ENCODE measurements at regions not wholly inside any gene's neighbourhood (a gene's known extent, or its start where the extent isn't known, plus 50 kb on each side); places are given as distances from the start of the nearest gene placed in this dataset.

DNA sequence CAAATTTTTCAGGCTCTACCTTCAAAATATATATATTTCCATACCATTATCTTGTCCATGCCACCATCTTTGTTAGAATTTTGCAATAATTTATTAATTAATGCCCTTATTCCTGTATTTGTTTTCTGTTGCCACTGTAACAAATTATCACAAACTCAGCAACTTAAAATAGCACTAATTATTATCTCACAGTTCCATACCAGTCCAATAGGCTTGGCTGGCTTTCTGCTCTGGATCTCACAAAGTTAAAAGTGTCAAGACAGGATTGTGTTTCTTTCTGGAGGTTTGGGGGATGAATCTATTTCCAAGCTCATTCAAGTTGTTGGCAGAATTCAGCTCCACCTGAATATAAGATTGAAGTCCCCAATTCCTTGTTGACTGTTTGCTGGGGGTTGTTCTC is 58.6 kb upstream of the SLC38A4 start:
- TF ChIP-seq POLR2A (IDR thresholded peaks at IDR 0.05; ENCODE audit: low read depth, low read length): no peak
- DNase-seq (ENCODE audit: insufficient read length, low spot score): no peak
- no peak for FAIRE-seq

DNA sequence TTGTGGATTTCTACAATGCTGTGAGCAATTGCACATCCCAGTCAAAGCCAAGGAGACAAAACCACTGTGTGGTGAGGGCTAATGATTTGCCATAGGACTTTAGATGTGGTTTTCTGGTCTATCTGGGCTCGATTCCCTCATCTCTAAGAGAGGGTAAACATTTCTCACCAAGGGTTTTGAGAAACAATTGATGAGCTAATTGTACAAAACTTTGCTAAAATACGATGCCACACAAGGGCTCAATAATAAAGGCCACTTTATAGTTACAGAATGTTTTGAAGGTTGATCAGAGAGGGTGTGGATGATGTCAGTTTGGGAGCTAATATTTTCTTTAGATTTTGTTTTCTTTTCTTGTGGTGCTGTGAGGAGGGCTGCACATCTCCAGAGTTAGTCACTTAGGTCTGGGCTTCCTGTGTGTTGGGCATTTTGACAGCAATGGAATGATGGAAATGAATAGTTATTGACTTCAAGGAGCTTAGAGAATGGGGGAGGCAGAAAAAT is 60.8 kb upstream of the SLC38A4 start:
- no peak for TF ChIP-seq POLR2A (IDR thresholded peaks at IDR 0.05; ENCODE audit: low read depth, low read length)
- FAIRE-seq (peak; percentile 99), DNase-seq (ENCODE audit: insufficient read length, low spot score) (peak; percentile 12)

DNA sequence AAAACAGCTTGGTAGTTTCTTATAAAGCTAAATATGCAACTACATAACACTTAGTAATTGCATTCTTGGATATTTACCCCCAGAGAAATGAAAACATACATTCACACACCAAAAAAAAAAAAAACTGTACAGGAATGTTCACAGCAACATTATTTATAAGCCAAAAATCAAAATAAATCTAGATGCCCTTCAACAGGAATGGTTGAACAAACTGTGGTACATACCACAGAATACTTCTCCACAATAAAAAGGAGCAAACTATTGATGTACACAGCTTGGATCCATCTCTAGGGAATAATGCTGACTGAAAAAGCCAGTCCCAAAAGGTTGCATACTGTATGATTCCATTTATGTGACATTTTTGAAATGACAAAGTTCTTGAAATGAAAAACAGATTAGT is 62.1 kb upstream of the SLC38A4 start:
- FAIRE-seq (no peak), DNase-seq (ENCODE audit: insufficient read length, low spot score) (no peak)
- TF ChIP-seq POLR2A (IDR thresholded peaks at IDR 0.05; ENCODE audit: low read depth, low read length): no peak

DNA sequence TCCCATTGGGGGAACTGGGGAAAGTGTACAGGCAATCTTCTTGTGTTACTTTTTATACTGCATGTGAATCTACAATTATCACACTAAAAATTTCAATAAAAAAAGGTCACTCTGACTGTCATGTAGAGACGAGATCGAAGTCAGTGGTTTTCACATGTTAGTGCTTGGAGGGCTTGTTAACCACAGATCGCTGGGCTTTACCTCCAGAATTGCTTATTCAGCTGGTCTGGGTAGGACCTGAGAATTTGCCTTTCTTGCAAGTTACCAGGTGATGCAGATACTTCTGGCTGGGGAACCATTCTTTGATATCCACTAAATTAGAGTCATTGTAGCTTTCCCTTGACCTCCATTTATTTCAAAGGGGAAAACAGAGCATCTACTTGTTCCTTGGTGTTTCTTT is 62.8 kb upstream of the SLC38A4 start:
- FAIRE-seq (no peak), DNase-seq (ENCODE audit: insufficient read length, low spot score) (no peak)
- no peak for TF ChIP-seq POLR2A (IDR thresholded peaks at IDR 0.05; ENCODE audit: low read depth, low read length)

DNA sequence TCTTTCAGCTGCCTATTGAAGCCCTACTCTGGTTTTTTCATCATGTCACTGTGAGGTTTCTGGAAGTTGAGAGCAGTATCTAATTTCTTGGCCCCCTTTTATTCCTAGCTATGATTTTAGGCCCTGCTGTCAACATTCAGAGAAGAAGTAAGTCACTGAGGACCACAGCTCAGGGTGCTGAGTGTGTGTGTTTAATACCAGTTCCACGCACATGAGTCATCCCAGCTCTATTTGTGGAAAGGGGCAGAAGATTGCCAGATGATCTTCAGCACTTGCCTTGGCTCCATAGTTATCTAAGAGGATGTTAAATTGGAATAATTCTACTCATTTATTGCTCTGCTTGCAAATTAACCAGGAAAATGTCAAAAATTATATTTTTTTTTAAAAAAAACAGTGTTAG is 65.5 kb upstream of the SLC38A4 start:
- DNase-seq (ENCODE audit: insufficient read length, low spot score) (no peak), FAIRE-seq (peak; percentile 91)
- TF ChIP-seq POLR2A (IDR thresholded peaks at IDR 0.05; ENCODE audit: low read depth, low read length): no peak

DNA sequence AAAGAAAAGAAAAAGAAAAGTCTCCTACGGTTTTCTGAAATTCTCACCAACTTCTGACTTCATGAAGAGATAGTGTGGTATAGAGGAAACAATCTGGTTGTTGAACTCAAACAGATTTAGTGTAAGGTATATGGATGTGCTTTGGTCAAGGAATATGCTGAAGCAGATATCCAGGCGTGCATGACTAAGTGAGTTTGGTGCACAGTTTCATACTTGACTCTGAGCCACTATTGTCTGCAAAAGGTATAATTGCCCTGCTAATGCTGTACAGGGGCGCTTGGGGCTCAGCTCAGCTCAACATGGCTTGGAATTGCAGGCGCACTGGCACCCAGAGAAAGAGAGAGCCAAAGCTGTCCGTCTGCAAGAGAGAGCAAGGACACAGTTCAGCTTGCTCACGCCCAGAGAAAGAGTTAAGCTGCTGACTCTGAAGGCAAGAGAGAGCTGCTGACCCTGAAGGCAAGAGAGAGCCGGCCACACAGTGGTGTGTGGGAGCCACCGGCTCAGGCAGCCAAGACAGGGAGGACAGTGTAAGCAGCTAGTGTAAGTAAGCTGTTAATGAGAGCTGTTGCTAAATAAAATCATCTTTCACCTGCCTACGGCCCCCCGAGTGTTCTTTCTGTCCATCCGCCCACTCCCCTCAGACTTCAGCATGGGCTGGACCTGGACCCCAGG is 66.4 kb upstream of the SLC38A4 start:
- FAIRE-seq (no peak), DNase-seq (ENCODE audit: insufficient read length, low spot score) (no peak)

DNA sequence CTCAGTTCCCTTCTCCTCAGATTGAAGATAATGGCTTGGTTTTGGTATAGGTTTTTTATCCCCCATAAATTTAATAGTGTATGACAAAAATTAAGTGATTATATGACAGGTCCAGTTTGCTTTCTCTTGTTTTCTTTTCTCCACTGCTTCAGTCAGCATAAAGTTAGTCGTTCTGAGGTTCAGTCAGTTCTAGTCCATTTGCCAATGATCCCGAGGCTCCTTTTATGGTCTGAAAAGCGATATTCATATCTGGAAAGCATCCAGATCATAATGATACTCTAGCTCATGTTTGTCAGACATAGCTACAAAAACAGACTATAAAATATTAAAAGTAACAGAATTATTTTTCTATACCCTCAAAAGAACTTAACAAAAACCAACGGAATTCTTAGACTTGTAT is 67.1 kb upstream of the SLC38A4 start:
- DNase-seq (ENCODE audit: insufficient read length, low spot score) (no peak), FAIRE-seq (no peak)
- no peak for TF ChIP-seq POLR2A (IDR thresholded peaks at IDR 0.05; ENCODE audit: low read depth, low read length)

More for the DNA sequence above, 66.4 kb upstream of the SLC38A4 start:
- TF ChIP-seq POLR2A (IDR thresholded peaks at IDR 0.05; ENCODE audit: low read depth, low read length): no peak

DNA sequence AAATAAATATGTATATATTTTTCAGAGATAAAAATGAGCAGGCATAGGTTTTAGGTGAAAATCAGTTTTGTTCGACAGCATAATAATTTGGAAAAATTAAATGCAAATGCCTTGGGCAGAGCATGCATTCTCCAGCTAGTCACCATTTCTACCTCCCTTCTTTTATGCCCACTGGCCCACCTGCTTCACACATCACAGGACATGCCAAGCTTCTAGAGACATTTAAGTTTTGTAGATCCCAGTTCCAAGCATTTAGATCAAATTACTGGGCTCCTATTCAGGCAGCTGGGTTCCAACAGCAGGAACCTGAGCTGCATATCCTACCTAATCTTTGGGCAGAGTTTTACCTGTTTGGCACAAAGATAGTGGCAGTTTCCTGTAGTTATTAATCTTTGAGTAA is 67.6 kb upstream of the SLC38A4 start:
- no peak for TF ChIP-seq POLR2A (IDR thresholded peaks at IDR 0.05; ENCODE audit: low read depth, low read length)
- DNase-seq (ENCODE audit: insufficient read length, low spot score): no peak
- no peak for FAIRE-seq

DNA sequence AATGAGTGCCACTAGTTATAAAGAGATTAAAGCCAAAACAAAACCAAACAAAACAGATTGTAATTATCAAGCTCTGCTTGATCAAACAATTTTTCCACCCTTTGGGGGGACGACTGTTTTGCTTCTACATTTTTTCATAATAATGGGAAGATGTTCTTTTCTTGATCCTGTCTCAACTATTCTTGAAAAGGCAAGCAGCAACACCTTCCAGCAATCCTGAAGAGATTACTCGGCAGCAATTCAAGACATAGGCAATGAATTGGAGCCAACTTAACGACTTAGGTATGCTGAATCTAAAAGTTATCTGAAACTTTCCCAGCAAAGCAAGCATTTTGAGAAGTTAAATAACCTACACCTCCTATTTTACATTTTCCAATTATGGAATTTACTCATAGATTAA is 69.9 kb upstream of the SLC38A4 start:
- TF ChIP-seq POLR2A (IDR thresholded peaks at IDR 0.05; ENCODE audit: low read depth, low read length): no peak
- DNase-seq (ENCODE audit: insufficient read length, low spot score) (no peak), FAIRE-seq (no peak)

DNA sequence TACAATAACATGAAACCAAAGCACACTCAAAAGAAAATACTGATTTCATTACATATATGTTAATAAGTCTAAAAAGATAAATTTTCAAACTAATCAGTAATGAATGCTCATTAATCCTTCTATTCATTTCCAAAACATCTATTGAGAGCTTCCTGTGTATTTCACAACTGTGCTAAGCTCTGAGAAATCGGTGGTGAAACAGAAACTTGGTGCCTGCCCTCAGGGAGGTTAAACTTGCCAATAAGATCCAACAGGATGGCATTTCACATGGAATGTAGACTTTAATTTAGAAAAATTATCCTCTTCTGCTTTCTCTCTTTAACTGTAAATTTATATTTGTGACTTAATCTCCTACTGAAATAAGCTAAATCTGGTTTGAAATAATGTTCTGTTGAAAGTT is 70.9 kb upstream of the SLC38A4 start:
- no peak for TF ChIP-seq POLR2A (IDR thresholded peaks at IDR 0.05; ENCODE audit: low read depth, low read length)
- DNase-seq (ENCODE audit: insufficient read length, low spot score) (no peak), FAIRE-seq (no peak)

DNA sequence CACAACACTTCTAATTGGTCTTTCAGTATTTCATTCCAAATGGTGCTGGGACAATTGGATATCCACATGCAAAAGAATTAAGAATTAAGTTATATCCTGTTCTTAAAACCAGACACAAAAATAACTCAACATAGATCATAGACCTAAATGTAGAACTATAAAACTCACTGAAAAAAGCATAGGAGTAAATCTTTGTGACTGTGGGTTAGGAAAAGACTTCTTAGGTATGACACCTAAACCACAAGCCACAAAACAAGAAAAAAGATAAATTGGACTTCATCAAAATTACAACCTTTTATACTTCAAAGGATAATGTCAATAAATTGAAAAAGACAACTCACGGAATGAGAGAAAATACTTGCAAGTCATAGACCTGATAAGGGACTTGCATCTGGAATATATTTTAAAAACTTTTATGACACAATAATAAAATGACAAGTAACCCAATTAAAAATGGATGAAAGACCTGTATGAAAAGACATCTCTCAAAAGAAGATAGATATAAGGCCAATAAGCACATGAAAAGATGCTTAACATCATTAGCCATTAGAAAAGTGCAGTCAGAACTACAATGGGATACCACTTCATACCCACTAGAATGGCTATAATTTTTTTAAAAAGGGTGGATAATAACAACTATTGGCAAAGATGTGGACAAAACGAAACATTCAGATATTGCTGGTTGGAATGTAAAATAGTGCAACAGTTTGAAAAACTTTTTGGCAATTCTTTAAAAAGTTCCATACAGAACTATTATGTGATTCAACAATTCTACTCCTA is 72.5 kb upstream of the SLC38A4 start:
- no peak for TF ChIP-seq POLR2A (IDR thresholded peaks at IDR 0.05; ENCODE audit: low read depth, low read length)
- DNase-seq (ENCODE audit: insufficient read length, low spot score) (no peak), FAIRE-seq (no peak)

DNA sequence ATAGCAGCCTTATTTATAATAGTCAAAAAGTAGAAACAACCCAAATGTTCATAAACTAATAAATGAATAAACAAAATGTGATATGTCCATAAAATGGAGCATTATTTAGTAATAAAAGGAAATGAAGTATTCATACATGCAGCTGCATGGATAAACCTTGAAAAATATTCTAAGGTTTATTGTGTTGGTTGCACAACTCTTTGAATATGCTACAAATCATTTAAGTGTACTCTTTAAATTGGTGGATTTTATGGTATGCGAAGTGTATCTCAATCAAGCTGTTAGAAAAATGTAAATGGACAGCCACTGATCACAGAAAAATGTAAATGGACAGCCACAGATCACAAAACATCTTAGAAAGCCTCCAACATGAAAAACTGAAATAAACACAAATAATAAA is 73.2 kb upstream of the SLC38A4 start:
- TF ChIP-seq POLR2A (IDR thresholded peaks at IDR 0.05; ENCODE audit: low read depth, low read length): no peak
- FAIRE-seq (no peak), DNase-seq (ENCODE audit: insufficient read length, low spot score) (no peak)

DNA sequence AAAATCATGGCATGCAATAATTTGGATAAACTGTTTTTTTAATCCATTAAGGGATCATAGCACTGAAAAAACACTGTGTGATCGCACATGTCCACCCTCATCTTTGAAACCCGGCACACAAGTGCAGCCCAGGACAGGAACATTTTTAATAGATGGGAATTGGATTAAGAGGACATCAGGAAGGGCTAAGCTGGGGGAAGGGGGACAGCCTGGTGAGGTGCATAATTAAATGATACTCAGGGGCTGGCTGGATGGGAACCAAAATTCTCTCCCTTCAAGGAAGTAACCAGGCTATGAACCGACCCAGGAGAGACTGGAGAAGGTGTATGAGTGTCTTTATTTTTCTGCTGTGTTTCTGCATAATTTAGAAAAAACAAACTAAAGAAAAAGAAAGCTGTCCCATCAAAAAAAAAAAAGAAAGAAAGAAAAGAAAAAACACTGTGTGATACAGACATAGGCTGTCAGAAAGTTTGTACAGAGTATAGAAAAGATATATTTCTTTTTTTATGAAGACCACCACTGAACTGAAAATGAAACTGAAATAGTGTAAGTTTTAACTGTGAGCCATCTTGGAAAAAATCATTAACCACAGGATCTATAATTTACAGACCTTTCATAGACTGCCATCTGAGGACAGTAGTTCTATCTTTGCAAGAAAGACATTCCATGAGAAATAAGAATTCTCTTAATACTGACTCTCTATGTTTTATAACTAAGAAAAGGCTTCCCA is 75.1 kb upstream of the SLC38A4 start:
- DNase-seq (ENCODE audit: insufficient read length, low spot score): no peak
- no peak for FAIRE-seq
- TF ChIP-seq POLR2A (IDR thresholded peaks at IDR 0.05; ENCODE audit: low read depth, low read length): no peak

DNA sequence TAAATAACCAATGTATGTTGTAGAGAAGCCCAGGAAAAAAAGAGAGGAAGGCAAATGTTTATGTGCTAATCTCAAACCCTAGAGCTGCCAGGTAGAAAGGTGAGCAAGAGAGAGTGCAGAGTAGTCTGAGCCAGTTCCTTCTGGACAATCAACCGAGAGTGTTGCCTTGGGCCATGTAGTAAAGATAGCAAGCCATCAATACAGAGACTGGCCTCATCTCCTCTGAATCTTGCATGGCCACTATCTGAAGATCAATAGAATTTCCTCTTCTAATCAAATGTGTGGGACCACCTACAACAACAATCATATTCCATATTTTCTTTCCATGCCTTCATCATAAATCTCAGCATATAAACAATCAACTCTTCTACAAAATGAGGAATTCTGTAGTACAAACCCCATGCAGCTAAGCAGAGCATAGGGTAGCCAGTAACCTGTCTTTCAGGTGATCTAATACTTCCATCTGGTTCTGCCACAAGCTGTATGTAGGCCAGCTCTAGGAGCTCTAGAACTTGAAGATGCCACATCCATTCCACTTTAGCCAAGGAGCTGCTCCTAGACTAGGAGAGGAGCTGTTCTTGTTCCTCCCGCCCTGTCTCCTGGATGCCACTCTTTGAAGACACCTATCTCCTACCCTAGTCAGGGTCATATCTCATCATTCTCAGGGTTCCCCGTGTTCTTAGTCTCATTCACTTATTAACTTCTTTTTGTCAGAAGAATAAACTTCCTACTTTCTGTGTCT is 75.8 kb upstream of the SLC38A4 start:
- no peak for FAIRE-seq
- TF ChIP-seq POLR2A (IDR thresholded peaks at IDR 0.05; ENCODE audit: low read depth, low read length): no peak

More for the DNA sequence above, 75.8 kb upstream of the SLC38A4 start:
- no peak for DNase-seq (ENCODE audit: insufficient read length, low spot score)
